GM21515 (cell line): ENCODE measurements at regions not wholly inside any gene's neighbourhood (a gene's known extent, or its start where the extent isn't known, plus 50 kb on each side); places are given as distances from the start of the nearest gene placed in this dataset.
A peak's percentile ranks its signal among the peaks of the same experiment; 100 is the strongest.

Experiments used
- ATAC-seq: cut with Tn5 transposase; IDR thresholded peaks from one replicate; pipeline ENCODE4 v1.9.1; 2021; ENCODE audit not compliant: unreplicated experiment

- ATAC-seq, result no peak
These were observed 81.7 kb downstream of the FAM217A start for GRCh38 chr6:3997177-3997770.

- ATAC-seq, result no peak
These were observed 78.9 kb downstream of the FAM217A start for GRCh38 chr6:3999800-4000661.

GRCh38 chr6:4004249-4004648 lies 74.7 kb downstream of the FAM217A start:
- ATAC-seq, result no peak

- no peak for ATAC-seq
These were observed 70.5 kb downstream of the FAM217A start for GRCh38 chr6:4008324-4009047.

GRCh38 chr6:4009486-4009885 lies 69.5 kb downstream of the FAM217A start:
- no peak for ATAC-seq

- ATAC-seq, result no peak
These were observed 68.9 kb downstream of the FAM217A start for GRCh38 chr6:4010048-4010447.

GRCh38 chr6:4010689-4011090 lies 68.2 kb downstream of the FAM217A start:
- ATAC-seq, result no peak

- no peak for ATAC-seq
These were observed 66.1 kb downstream of the FAM217A start for GRCh38 chr6:4012826-4013225.

GRCh38 chr6:4017058-4017739 lies 61.7 kb downstream of the FAM217A start:
- ATAC-seq, result no peak

- ATAC-seq, result peak; percentile 15
These were observed 61.1 kb downstream of the FAM217A start for GRCh38 chr6:4017834-4018170.

GRCh38 chr6:4018171-4018923 lies 60.6 kb downstream of the FAM217A start:
- peak; percentile 66 for ATAC-seq
